Astrocyte (in vitro differentiated cells and primary cell): ENCODE measurements at regions not wholly inside any gene's neighbourhood (a gene's known extent, or its start where the extent isn't known, plus 50 kb on each side); places are given as distances from the start of the nearest gene placed in this dataset.
A peak's percentile ranks its signal among the peaks of the same experiment; 100 is the strongest.

Experiments
- DNase-seq: peaks from one replicate; pipeline ENCODE4 v3.0.0-alpha.2; 2010; ENCODE audit warnings: low read depth
- FAIRE-seq: peaks from 2 replicates; lab custom pipeline; 2011; peaks lifted over from hg19 to GRCh38; lab: Jason Lieb, UNC
- H2AFZ ChIP-seq: 2 replicates; pipeline ENCODE4 v1.6.0; 2012; ENCODE audit warnings: low read depth, low read length, inconsistent platforms
- H3K27ac ChIP-seq: 2 replicates; pipeline ENCODE4 v1.5.1; 2011; ENCODE audit warnings: low read depth, low read length, inconsistent platforms
- H3K27me3 ChIP-seq: 2 replicates; pipeline ENCODE4 v1.6.0; 2011; ENCODE audit warnings: low read length, inconsistent platforms; ENCODE audit not compliant: insufficient read depth
- H3K36me3 ChIP-seq: 2 replicates; pipeline ENCODE4 v1.5.1; 2011; ENCODE audit warnings: low read length, inconsistent platforms; ENCODE audit not compliant: insufficient read depth
- H3K4me1 ChIP-seq: 2 replicates; pipeline ENCODE4 v1.5.1; 2011; ENCODE audit warnings: low read length, inconsistent platforms; ENCODE audit not compliant: insufficient read depth
- H3K4me2 ChIP-seq: 2 replicates; pipeline ENCODE4 v1.6.0; 2012; ENCODE audit warnings: low read length, inconsistent platforms
- H3K4me3 ChIP-seq: 2 replicates; pipeline ENCODE4 v1.5.1; 2011; ENCODE audit warnings: low read depth, mild to moderate bottlenecking, low read length, inconsistent platforms; ENCODE audit not compliant: insufficient read depth
- H3K79me2 ChIP-seq: 2 replicates; pipeline ENCODE4 v1.6.0; 2012; ENCODE audit warnings: mild to moderate bottlenecking, low read length, inconsistent platforms; ENCODE audit not compliant: insufficient read depth
- H3K9ac ChIP-seq: 2 replicates; pipeline ENCODE4 v1.6.0; 2012; ENCODE audit warnings: mild to moderate bottlenecking, low read length, inconsistent platforms
- H3K9me3 ChIP-seq: 2 replicates; pipeline ENCODE4 v1.5.1; 2012; ENCODE audit warnings: low read depth, mild to moderate bottlenecking, low read length, inconsistent platforms; ENCODE audit not compliant: insufficient read depth
- H4K20me1 ChIP-seq: 2 replicates; pipeline ENCODE4 v1.6.0; 2012; ENCODE audit warnings: low read length, inconsistent platforms; ENCODE audit not compliant: insufficient read depth
- H3K27ac Mint-ChIP-seq: one replicate; pipeline ENCODE4 v1.8.0; 2021; ENCODE audit warnings: mild to moderate bottlenecking, mixed read lengths; ENCODE audit not compliant: unreplicated experiment
- H3K27me3 Mint-ChIP-seq: one replicate; pipeline ENCODE4 v1.8.0; 2021; ENCODE audit warnings: low read depth, mixed read lengths; ENCODE audit not compliant: unreplicated experiment
- H3K36me3 Mint-ChIP-seq: one replicate; pipeline ENCODE4 v1.8.0; 2021; ENCODE audit warnings: low read depth, mixed read lengths; ENCODE audit not compliant: unreplicated experiment
- H3K4me1 Mint-ChIP-seq: one replicate; pipeline ENCODE4 v1.8.0; 2021; ENCODE audit warnings: low read depth, mixed read lengths; ENCODE audit not compliant: unreplicated experiment
- H3K4me3 Mint-ChIP-seq: one replicate; pipeline ENCODE4 v1.8.0; 2021; ENCODE audit warnings: mild to moderate bottlenecking, moderate library complexity, mixed read lengths; ENCODE audit not compliant: unreplicated experiment
- H3K9me3 Mint-ChIP-seq: one replicate; pipeline ENCODE4 v1.8.0; 2021; ENCODE audit warnings: mild to moderate bottlenecking, mixed read lengths; ENCODE audit not compliant: unreplicated experiment
- CTCF ChIP-seq: IDR thresholded peaks from 2 replicates; pipeline ENCODE4 v1.5.1; 2011; ENCODE audit warnings: low read depth, mild to moderate bottlenecking, inconsistent platforms, low read length, moderate library complexity; ENCODE audit not compliant: insufficient read depth
- EZH2 ChIP-seq: IDR thresholded peaks from 2 replicates; pipeline ENCODE4 v1.6.1; 2012; ENCODE audit warnings: mild to moderate bottlenecking, low read length, inconsistent platforms; ENCODE audit not compliant: insufficient read depth

GRCh38 chr9:75376680-75377254 lies 288.5 kb downstream of the OSTF1 start:
- Histone ChIP-seq H3K9me3 (no peaks in the 10 kb centered on the region), H4K20me1 (no peaks in the 10 kb centered on the region), H3K27ac (no peak overlapping the region), H3K27me3 (no peaks in the 10 kb centered on the region), H3K9ac (no peak overlapping the region), H3K4me1 (no peaks in the 10 kb centered on the region), H3K4me2 (no peak overlapping the region), H3K36me3 (no peaks in the 10 kb centered on the region), H3K4me3 (no peak overlapping the region), H3K79me2 (no peaks in the 10 kb centered on the region), H2AFZ (no peak overlapping the region)
- Mint-ChIP-seq H3K4me3 (no peak overlapping the region), H3K9me3 (peaks cover 5% of the 10 kb centered on the region), H3K27me3 (no peaks in the 10 kb centered on the region), H3K4me1 (peaks cover 31% of the 10 kb centered on the region), H3K27ac (no peak overlapping the region), H3K36me3 (no peaks in the 10 kb centered on the region)
- TF ChIP-seq CTCF (no peak), EZH2 (no peak)
- no peak for DNase-seq
- FAIRE-seq: no peak

- peaks cover 5% of the 10 kb centered on the region for H3K9me3 Mint-ChIP-seq
- Histone ChIP-seq H4K20me1 (no peaks in the 10 kb centered on the region), H3K9ac (no peak overlapping the region), H3K4me3 (no peak overlapping the region), H3K4me2 (no peak overlapping the region), H2AFZ (no peak overlapping the region), H3K27me3 (no peaks in the 10 kb centered on the region), H3K9me3 (no peaks in the 10 kb centered on the region), H3K27ac (no peak overlapping the region), H3K4me1 (peaks cover 5% of the 10 kb centered on the region), H3K79me2 (no peaks in the 10 kb centered on the region), H3K36me3 (no peaks in the 10 kb centered on the region)
- no peak overlapping the region for H3K4me3 Mint-ChIP-seq
- DNase-seq: peak; percentile 36
- H3K36me3 Mint-ChIP-seq: no peaks in the 10 kb centered on the region
- TF ChIP-seq EZH2: no peak
- no peak for TF ChIP-seq CTCF
- FAIRE-seq: no peak
- H3K27ac Mint-ChIP-seq: peak overlapping the region; percentile 89
- no peaks in the 10 kb centered on the region for H3K27me3 Mint-ChIP-seq
- H3K4me1 Mint-ChIP-seq: peaks cover 25% of the 10 kb centered on the region
Observed at GRCh38 chr9:75378036-75378435, 289.7 kb downstream of the OSTF1 start.

- no peak for FAIRE-seq
- Mint-ChIP-seq H3K4me1 (peaks cover 23% of the 10 kb centered on the region), H3K27me3 (no peaks in the 10 kb centered on the region), H3K4me3 (no peak overlapping the region), H3K9me3 (peaks cover 5% of the 10 kb centered on the region), H3K36me3 (no peaks in the 10 kb centered on the region), H3K27ac (peak overlapping the region; percentile 23)
- Histone ChIP-seq H3K27me3 (no peaks in the 10 kb centered on the region), H3K79me2 (no peaks in the 10 kb centered on the region), H3K4me1 (peaks cover 5% of the 10 kb centered on the region), H3K9ac (no peak overlapping the region), H2AFZ (no peak overlapping the region), H3K4me3 (no peak overlapping the region), H3K27ac (no peak overlapping the region), H3K36me3 (no peaks in the 10 kb centered on the region), H3K9me3 (no peaks in the 10 kb centered on the region), H3K4me2 (no peak overlapping the region), H4K20me1 (no peaks in the 10 kb centered on the region)
- no peak for TF ChIP-seq EZH2
- TF ChIP-seq CTCF: no peak
- DNase-seq: no peak
Observed at GRCh38 chr9:75378926-75379325, 290.6 kb downstream of the OSTF1 start.
